Posterior cingulate gyrus (tissue), 11 donors: ENCODE measurements at regions not wholly inside any gene's neighbourhood (a gene's known extent, or its start where the extent isn't known, plus 50 kb on each side); places are given as distances from the start of the nearest gene placed in this dataset.
A peak's percentile ranks its signal among the peaks of the same experiment; 100 is the strongest.

Experiments used
- DNase-seq, 10 donors: peaks; one replicate each; pipeline versions ENCODE4 v3.0.0 to v3.0.0-alpha.2; 2020 to 2021; ENCODE audit warnings: mixed read lengths in 3 of 10
- intact Hi-C: fragments of 100-400 bp; cut with DNase I; formaldehyde crosslinking; loops from one replicate; pipeline ENCODE4 v1.15.1; 2023

DNA sequence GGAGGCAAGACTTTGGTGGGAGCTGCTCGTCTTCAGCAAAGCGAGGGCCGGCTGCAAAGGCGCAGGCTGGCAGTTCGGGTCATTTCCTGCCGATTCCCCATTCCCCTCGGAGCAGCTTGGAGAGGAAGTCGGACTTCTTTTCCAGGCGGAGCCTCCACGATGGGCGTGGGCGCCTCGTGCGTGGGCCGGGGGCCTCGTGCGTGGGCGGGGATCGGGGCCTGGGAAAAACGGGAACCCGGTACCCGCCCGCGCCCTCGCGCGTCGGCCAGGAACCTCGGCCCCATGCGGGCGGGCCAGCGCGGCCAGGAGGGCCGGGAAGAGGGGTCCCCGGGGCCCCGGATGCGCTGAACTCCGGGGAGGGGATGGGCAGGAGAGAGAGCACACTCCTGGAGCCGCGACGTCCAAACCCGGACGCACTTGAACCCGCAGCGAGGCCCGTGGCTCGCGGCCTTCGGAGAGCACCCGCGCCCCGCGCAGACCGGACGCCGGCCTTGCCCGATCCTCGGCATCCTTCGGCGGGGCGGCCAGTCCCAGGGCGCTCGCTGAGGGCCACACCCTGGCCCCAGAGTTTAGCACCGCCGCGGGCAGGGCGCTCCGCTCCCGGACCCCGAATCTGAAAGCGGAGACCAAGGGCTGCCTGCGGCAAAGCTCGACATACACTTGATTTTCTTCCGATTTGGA is 368.4 kb downstream of the MTX2 start:
- peak in 5 of 10 donors; percentile 7 to 81 (median 67) for DNase-seq
- intact Hi-C loops: loop anchor here (5.0 kb wide), 2 partner anchors 495 to 510 kb away; partner anchors contain the start of gene HOXD8

DNA sequence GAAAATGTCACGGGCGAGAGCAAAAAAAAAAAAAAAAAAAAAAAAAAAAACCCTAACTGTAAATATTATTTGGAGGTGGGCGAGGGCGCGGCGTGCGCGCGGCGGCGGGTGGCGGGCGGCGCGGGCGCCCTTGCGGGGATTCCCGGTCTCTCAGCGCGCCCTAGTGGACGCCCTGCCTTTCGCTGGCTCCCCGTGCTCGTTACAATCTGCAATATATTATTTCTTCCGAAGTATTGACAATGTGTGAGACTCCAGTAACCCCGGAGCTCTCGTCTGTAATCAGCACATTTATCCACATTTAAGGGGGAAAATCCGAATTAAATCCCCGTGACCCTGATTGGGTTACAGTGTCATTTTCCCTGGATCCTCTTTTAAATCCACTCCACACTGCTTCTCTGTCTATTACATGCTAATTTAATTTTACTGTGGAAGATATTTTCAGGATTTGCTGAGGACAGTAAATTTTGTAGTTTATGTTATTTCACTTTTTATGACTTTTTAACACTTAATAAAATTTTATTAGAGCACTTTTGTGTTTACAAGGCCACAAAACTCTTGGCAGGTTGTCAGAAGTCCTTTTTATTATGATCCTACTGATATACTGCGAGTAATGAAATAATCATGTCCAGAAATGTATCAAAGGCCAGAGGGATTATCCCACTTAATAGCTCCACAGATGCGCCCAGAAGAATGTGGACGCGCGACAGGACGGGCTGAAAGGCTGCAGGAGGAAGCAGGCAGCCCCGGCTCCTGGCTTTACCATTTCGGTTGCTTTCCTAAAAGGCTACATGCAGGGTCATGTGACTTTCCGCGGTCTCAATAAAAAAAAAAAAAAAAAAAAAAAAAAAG is 369.1 kb downstream of the MTX2 start:
- intact Hi-C loops: loop anchor here (5.0 kb wide), 2 partner anchors 496 to 511 kb away; partner anchors contain the start of gene HOXD8
- peak; percentile 36 to 94 (median 68) for DNase-seq

DNA sequence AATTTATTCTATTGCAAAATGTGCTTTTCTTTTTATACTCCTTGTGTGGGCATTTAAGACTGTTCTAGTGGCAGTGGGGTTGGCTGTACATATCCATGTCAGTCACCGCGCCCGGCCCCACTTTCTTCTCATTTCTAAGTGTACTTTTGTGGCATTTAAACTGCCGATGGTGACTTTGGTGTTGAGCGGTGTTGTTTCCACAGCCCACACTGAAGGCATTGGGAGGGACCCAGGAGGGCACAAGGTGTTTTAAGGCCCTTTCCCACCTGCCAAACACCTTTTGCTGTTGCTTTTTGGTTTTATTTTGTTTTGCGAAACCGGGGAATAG is 369.7 kb downstream of the MTX2 start:
- DNase-seq: no peak
- intact Hi-C loops: loop anchor here (5.0 kb wide), 2 partner anchors 497 to 512 kb away; partner anchors contain the start of gene HOXD8

DNA sequence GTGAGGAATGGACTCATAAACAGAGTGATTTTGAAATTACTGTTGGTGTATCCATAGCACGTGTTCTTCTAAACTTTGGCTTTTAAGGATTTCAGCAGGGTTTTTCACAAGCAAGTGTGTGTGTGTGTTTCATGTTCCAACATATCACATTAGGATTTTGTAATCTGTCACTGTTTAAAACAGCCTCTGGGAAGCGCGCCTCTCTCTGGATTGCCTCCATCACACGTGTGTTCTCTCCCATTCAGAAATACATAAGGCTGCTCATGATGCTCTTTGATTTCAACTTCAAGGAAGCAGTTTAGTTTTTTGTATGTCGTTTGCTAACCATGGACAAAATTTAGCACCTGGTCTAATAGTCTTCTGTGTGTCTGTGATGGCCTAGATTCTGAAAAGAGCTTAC is 370.4 kb downstream of the MTX2 start:
- intact Hi-C loops: loop anchor here (5.0 kb wide), 2 partner anchors 497 to 512 kb away; partner anchors contain the start of gene HOXD8
- DNase-seq: no peak

DNA sequence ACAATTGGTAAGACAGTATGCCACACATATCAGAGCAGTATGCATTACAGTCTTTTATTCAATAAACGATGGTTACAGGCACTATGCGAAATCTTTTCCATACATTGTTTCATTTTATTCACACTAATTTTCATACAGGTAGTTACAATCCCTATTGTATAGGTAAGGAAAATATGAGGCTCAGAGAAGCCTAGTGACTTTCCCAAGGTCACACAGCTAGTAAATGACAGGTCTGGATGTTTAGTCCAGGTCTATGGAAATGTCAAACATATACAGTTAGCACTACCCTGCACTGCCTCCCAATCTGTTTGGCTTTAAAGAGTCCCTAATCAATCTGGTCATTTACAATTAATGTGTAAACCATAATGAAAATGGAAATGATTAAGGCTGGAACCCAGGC is 372.2 kb downstream of the MTX2 start:
- DNase-seq: no peak
- intact Hi-C loops: no loop called here

DNA sequence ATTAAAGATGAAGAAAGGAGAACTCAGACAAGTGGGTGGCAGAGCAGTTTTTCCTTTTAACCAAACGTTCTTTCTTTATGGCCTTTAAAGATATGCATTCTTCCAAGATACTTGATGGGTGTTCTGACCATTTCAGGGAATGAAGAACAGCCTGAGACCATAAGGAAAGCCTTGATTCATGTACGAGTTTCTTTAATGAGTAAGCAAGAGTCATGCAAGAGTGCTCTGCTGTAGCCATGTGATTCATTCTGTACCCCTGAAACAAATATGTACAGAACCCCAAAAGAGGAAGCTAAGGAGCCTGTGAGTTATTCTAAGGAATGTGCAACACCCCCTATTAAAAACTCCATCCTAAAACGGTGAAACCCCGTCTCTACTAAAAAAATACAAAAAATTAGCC is 372.8 kb downstream of the MTX2 start:
- intact Hi-C loops: no loop called here
- DNase-seq: no peak

DNA sequence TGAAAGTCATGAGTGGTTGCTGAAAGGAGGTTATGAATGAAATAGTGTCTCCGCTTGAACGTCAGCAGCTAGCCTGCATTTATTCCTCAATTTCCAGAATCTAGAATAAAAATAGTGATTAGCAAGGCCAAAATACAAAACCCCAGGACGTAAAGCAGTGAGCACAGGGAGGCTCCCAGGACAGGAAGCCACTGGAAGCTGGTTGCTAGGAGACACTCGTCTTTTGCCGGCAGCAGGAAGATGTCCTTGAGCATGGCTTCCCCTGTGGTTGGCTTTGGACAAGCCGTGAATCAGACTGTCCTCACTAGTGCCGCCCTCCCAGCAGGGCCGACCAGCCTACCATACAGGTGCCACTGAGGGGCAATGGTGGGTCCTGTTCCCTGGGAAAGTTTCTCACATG is 374.4 kb downstream of the MTX2 start:
- intact Hi-C loops: no loop called here
- DNase-seq: no peak

DNA sequence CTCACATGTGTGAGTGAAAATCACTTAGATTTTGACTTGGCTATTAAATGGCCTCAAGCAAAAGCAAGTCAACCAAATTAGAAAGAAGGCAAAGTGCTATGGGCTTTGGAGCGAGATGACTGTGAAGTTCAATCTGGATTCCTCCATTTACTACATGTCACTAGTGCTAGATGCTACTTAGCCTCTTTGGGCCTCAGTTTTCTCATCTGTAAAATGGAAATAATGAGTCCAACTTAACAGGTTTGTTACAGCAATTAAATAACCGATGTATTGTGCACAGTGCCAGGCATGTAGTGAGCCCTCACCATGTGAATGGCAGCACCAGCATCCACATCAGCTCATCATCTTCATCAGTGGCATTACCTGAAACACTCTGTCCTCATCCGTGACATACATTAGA is 376.3 kb downstream of the MTX2 start:
- DNase-seq: no peak
- intact Hi-C loops: no loop called here

DNA sequence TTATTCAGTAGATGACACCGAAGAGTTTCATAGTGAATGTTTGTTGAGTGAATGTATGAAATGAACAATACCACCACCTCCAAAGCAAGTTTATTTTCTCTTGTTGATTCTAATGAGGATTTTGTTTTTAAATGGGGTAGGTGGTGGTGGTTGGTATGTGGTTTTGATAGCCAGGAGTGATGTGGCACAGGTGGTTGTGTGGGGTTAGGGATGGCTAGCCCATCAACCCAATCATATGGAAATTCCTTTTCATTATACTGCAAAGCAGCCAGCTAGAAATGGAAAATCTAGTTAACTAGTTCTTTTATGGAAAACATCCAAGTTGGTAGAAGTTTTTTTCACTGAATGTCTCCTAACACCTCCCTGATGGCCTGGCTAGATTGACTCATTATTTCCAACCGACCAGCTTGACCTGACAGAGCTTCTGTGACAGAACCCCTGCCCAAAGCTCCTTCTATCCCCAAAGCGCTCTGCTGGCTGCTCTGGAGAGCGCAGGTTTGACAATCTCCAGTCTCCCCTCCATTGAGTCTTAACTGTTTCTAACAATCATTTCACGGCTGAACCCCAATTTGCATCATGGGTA is 376.9 kb downstream of the MTX2 start:
- intact Hi-C loops: no loop called here
- no peak for DNase-seq

DNA sequence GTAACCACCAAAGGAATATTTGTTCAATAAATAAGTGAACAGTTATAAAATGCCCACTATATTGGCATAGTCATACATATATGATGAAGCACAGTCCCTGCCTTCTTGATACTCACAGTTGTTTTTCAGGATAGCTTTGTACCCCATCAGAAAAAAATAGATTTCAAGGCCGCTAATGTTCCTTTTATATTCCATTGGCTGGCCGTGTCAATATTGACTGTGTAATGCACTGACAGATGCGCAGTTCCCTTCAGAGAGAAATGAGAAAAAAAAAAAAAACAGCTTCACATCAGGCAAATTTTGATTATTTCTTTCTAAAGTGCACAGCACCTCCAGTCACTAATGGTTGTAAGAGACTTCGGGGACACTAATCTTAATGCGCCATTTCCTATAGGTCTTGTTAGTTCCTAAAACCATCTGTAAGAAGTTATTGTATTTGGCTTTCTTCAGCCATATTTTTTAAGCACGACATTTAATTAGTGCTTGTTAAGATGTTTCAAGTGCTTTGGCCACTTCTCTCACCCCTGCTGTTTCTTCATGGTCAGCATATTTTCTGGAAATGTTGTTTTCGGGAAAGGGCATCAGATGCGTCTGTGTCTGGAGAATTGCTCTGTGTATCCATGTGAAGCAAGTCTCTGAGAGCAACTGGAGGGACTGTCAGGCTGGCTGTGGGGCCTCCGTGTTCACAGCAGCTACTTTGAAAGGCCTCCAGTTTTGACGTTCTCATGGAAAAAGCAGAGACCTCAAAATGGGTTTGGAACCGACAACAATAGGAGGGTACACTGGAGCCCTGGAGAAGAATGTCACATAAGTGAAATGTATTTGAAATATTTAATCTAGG is 378.3 kb downstream of the MTX2 start:
- intact Hi-C loops: no loop called here
- no peak for DNase-seq

DNA sequence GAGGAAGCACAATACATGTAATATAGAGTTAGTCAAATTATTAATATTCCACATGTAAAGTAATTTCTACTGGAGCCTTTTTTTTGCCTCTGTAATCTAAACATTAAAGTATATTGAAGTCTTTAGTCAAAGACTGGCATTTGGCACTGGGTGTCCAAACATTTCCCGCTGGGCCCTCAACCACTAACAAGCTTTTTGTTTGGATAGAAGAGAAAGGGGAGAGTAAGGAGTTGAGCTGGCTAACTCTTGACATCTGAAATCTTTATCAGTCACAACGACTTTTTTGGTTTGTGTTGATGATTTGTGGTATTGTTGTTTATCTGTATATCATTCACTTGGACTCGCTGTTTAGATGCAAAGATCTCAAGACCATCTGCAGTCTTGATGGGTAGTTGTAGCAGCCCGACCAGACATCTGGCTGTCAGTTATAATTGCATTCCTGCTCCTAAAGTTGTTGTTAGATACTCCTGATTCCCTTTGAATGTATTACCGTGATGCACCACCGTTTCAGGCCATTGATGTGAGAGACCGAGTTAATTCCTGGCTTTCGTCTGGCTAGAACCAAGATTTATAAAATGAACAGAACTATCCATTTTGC is 379.6 kb downstream of the MTX2 start:
- intact Hi-C loops: no loop called here
- DNase-seq: no peak

DNA sequence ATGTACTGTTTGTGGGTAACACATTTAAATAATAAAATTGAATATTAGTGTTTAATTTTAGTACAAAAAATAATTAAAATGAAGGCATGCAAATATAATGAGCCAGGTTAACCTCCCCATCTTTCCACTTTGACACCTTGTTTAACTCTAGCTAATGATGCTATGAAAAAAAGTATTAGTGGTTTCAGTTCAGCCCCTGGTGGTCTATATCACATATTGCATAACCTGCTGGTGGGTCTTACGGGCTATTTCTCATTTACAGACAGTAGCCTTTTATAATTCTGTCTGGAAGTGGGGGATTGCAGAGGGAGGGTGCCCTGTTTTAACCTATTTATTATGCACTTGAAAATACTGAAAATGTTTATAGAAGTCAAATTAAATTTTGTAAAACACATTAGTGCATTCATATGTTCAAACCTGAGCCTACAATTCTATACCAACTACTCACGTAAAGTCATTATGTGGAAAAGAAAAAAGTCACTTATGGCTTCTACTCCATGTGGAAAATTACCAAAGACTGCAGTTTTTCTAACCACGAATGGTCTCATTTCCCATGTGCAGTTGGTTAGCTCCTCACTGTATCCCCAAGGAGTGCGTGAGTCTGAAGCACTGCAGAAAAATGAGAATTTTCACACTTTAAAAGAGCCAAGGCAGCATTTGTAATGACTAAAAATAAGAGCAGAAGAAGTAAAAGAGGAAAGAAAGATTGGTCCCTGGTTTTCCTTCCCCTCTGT is 381.0 kb downstream of the MTX2 start:
- DNase-seq: no peak
- intact Hi-C loops: loop anchor here (5.0 kb wide), 2 partner anchors 98 to 497 kb away; no protein-coding TSS in a partner anchor

DNA sequence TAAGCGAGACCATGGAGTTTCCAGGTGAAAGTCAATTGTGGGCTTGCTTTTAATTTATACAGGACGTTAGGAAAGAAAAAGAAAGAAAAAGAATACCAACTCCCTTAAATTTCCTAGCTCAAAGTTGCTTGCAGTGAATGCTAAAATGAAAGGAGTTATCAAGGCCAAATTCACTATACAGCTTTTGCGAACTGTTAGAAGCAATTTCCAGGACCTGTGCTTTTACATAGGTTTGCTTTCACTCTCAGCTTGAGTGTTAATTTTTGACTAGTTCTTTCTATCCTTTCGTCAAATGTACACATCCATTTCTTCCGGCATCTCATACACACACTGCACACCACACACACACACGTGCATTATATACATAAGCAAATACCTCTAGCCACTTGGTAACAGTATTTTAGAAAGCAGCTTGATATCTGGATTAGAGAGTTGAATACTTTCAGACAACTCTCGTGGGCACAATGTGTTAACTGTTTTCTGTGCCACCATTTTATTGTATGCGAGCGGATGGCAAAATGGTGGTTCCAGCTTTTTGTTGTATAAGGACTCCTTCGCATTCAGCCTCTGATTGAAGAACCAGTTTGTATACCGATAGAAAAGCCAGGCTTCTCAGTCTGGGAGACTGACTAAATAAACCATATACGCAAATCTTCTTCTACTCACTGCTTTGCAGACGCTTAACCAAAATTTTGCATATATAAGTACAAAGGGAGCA is 381.8 kb downstream of the MTX2 start:
- no peak for DNase-seq
- intact Hi-C loops: loop anchor here (5.0 kb wide), 2 partner anchors 99 to 496 kb away; no protein-coding TSS in a partner anchor

DNA sequence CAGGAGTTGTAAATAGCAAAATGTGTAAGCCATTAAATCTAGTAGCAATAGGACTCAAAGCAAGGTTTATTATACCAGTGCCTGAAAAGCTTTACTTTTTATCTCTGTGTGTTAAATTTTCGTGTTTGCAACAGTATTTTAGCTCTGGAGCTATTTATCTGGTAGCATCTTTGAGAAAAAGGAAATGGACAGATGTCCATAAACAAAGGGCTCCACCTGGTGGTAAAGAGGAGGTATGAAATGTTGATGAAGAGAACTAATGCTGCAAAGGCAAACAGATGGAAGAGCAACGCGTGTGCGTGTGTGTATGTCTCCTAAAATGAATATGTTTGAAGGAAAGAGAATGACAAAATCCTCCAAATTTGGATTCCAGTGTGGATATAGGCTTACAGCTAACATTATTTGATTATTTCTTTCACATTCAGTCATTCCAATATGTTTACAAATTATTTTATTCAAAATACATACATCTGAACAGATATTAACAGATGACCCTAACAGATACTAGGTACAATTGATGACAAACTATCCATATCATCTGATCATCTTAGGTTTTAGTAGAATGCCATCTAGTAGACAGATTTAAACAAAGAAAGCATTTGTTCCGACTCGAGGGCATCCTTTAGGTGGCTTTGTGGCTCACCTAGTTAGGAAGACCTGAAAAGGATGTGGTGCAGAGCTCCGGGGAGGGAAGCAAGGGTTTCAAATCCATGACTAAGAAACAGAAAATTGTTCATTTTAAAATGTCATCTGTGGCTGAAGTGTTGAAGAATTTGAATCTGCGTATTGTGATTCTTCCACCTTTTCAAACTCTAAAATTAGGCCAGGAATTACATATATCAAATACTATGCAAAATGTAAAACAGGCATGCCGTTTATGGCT is 383.3 kb downstream of the MTX2 start:
- intact Hi-C loops: loop anchor here (2.0 to 5.0 kb wide), 3 partner anchors 100 to 526 kb away; no protein-coding TSS in a partner anchor
- DNase-seq: no peak

DNA sequence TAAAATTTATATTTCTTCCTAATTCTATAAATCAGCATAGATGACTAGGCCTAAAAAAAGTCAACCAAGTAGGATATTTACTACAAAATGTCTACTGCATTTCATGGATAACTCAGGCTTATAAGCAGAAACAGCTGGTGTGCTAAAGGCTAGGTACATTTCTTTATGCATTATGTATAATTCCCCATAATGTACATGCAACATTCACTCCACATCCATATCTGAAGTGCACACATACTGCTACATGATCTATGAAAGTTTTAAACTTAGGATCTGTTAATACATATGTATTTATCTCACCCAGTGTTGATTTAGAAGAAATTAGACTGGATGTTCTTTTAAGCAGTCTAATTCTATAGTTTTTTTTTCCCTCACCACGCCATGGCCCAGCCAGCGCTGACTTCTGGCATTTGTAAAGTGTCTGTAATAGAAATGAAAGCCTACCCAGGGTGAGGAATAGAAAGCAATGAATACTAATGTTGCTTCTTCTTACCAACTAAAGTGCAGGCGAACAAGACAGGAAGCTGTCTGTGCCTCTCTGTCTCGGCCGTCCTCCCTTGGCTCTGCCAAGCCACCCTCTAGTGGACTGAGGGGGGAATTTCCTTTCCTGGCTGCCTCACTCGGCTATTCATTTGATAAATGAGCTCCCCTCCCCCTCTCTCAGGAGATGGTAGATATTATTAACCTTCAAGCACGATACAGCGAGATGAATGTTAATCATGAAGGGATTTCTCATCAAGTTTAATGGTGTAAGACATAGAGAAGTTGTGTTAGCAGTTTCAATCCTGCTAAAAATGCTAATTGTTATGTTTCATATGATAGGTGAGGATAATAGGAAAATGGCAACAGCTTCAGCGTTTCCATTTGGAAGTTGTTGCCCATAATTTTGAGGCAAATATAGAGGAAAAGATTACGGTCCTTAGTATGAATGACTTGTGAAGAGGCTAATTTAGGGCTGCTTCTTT is 384.5 kb downstream of the MTX2 start:
- DNase-seq: peak in 8 of 10 donors; percentile 12 to 89 (median 41)
- intact Hi-C loops: loop anchor here (2.0 to 5.0 kb wide), 3 partner anchors 101 to 527 kb away; no protein-coding TSS in a partner anchor

DNA sequence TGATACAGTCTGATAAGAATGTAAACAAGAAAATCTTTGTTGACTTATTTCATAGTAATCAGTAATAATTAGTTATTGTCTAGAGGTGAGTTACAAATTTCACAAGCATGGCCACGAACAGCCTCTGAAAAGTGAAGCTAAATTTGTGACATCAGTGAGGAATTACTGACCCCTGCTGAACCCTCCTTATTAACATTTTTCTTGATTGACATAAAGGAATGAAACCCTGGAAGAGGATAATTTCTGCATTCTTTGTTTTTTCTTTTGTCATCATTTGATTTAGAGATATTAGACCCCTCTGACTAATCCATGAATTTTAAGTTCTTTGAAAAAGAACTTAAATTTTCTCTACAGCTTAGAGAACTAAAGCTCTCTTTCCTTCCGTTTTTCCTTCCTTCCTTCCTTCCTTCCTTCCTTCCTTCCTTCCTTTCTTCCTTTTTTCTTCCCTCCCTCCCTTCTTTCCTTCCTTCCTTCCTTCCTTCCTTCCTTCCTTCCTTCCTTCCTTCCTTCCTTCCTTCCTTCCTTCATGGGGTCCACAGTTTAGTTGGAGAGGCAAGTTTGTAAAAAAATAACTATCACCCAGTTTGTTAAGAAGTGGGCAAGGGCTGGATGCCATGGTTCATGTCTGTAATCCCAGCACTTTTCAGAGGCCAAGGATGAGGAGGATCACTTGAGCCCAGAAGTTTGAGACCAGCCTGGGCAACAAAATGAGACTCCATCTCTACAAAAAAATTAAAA is 387.0 kb downstream of the MTX2 start:
- no peak for DNase-seq
- intact Hi-C loops: no loop called here
